ENCODE measurements at regions not wholly inside any gene's neighbourhood (a gene's known extent, or its start where the extent isn't known, plus 50 kb on each side); places are given as distances from the start of the nearest gene placed in this dataset.
A peak's percentile ranks its signal among the peaks of the same experiment; 100 is the strongest.

GRCh38 chr15:70440416-70441138 lies 322.8 kb downstream of the UACA start:
- DNase-seq: no peak

GRCh38 chr15:70439880-70440279 lies 323.5 kb downstream of the UACA start:
- DNase-seq: no peak

GRCh38 chr15:70439304-70439877 lies 324.0 kb downstream of the UACA start:
- DNase-seq: peak; percentile 68

- DNase-seq: no peak
Measured at GRCh38 chr15:70438776-70439175, 324.6 kb downstream of the UACA start.

- no peak for DNase-seq
Measured at GRCh38 chr15:70437882-70438451, 325.4 kb downstream of the UACA start.

GRCh38 chr15:70437089-70437488 lies 326.3 kb downstream of the UACA start:
- no peak for DNase-seq

GRCh38 chr15:70436428-70436827 lies 326.9 kb downstream of the UACA start:
- DNase-seq: no peak

- peak; percentile 30 for DNase-seq
Measured at GRCh38 chr15:70435872-70436271, 327.5 kb downstream of the UACA start.

- peak; percentile 49 for DNase-seq
Measured at GRCh38 chr15:70435369-70435768, 328.0 kb downstream of the UACA start.

- DNase-seq: no peak
Measured at GRCh38 chr15:70433586-70434324, 329.6 kb downstream of the UACA start.

GRCh38 chr15:70432924-70433495 lies 330.3 kb downstream of the UACA start:
- DNase-seq: no peak

GRCh38 chr15:70431854-70432253 lies 331.5 kb downstream of the UACA start:
- DNase-seq: no peak

- DNase-seq: peak; percentile 55
Measured at GRCh38 chr15:70430069-70430468, 332.4 kb upstream of the TLE3 start.

- DNase-seq: no peak
Measured at GRCh38 chr15:70429056-70429722, 331.5 kb upstream of the TLE3 start.

- DNase-seq: peak; percentile 21
Measured at GRCh38 chr15:70428211-70428822, 330.6 kb upstream of the TLE3 start.

- DNase-seq: no peak
Measured at GRCh38 chr15:70427167-70428120, 329.7 kb upstream of the TLE3 start.

GRCh38 chr15:70426096-70426821 lies 328.5 kb upstream of the TLE3 start:
- DNase-seq: no peak

GRCh38 chr15:70424937-70425411 lies 327.3 kb upstream of the TLE3 start:
- peak; percentile 72 for DNase-seq

GRCh38 chr15:70423267-70423666 lies 325.6 kb upstream of the TLE3 start:
- DNase-seq: no peak

- no peak for DNase-seq
Measured at GRCh38 chr15:70422342-70422741, 324.6 kb upstream of the TLE3 start.

All from MV-4-11 (cell line).